HEK293 (cell line): ENCODE measurements at regions not wholly inside any gene's neighbourhood (a gene's known extent, or its start where the extent isn't known, plus 50 kb on each side); places are given as distances from the start of the nearest gene placed in this dataset.

Experiments
- KLF8 ChIP-seq: fragments of 450-650 bp; formaldehyde crosslinking; IDR thresholded peaks from 2 replicates; pipeline ENCODE4 v1.5.1; 2016; ENCODE audit warnings: missing biosample characterization, missing genetic modification characterization
- ZNF24 ChIP-seq: fragments of 450-650 bp; formaldehyde crosslinking; IDR thresholded peaks from 2 replicates; pipeline ENCODE4 v1.5.1; 2016; ENCODE audit warnings: missing biosample characterization, missing genetic modification characterization
- ZNF274 ChIP-seq, 2 experiments: fragments of 200-500 bp in 1 of 2; fragments of 450-650 bp in 1 of 2; sonication (Bioruptor generic) in 1 of 2; formaldehyde crosslinking in 1 of 2; IDR thresholded peaks; 2 replicates each; pipeline versions ENCODE4 v1.5.1 to v1.6.1; 2014 to 2016; ENCODE audit warnings: borderline replicate concordance in 1 of 2, inconsistent platforms in 1 of 2, low read length in 1 of 2, missing biosample characterization in 1 of 2, missing genetic modification characterization in 1 of 2
- ZNF302 ChIP-seq: fragments of 450-650 bp; formaldehyde crosslinking; IDR thresholded peaks from 2 replicates; pipeline ENCODE4 v1.5.1; 2016; ENCODE audit warnings: missing biosample characterization, missing genetic modification characterization, low read depth
- ZNF585B ChIP-seq: fragments of 450-650 bp; formaldehyde crosslinking; IDR thresholded peaks from 2 replicates; pipeline ENCODE4 v1.5.1; 2016; ENCODE audit warnings: missing biosample characterization, missing genetic modification characterization
- ZNF76 ChIP-seq: fragments of 450-650 bp; formaldehyde crosslinking; IDR thresholded peaks from 2 replicates; pipeline ENCODE4; 2016; ENCODE audit warnings: low read depth, missing biosample characterization, missing genetic modification characterization, borderline replicate concordance
- TF ChIP-seq, protein P1 (sequence below): fragments of 450-650 bp; formaldehyde crosslinking; IDR thresholded peaks from 2 replicates; pipeline ENCODE4 v1.5.1; 2016; ENCODE audit warnings: missing biosample characterization, missing genetic modification characterization

DNA sequence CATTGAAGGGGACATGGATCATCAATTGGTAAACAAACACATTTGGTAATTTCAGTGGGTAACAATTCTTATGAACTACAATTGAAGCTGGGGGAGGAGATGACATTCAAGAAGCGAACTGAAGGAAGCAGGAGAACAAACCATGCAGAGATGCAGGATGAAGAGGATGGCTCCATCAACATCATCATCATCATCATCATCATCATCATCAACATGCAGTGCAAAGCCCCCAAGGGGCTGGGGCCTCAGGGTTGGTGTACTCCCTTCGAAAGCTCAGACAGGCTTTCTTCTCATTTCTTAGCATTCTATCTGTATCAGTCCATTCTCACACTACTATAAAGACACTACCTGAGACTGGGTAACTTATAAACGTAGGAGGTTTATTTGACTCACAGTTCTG lies 105.8 kb downstream of the DUSP10 start:
- TF ChIP-seq ZNF585B (tag by site-specific recombination) (no peak), ZNF302 (no peak), ZNF24 (no peak), ZNF274 (IDR thresholded peaks at IDR 0.05; ENCODE audit: low read length) (no peak), ZNF274 (tag by site-specific recombination; IDR thresholded peaks at IDR 0.05; ENCODE audit: borderline replicate concordance) (no peak), KLF8 (tag by site-specific recombination) (no peak), ZNF76 (tag by site-specific recombination) (no peak)
- TF ChIP-seq, protein P1, sequence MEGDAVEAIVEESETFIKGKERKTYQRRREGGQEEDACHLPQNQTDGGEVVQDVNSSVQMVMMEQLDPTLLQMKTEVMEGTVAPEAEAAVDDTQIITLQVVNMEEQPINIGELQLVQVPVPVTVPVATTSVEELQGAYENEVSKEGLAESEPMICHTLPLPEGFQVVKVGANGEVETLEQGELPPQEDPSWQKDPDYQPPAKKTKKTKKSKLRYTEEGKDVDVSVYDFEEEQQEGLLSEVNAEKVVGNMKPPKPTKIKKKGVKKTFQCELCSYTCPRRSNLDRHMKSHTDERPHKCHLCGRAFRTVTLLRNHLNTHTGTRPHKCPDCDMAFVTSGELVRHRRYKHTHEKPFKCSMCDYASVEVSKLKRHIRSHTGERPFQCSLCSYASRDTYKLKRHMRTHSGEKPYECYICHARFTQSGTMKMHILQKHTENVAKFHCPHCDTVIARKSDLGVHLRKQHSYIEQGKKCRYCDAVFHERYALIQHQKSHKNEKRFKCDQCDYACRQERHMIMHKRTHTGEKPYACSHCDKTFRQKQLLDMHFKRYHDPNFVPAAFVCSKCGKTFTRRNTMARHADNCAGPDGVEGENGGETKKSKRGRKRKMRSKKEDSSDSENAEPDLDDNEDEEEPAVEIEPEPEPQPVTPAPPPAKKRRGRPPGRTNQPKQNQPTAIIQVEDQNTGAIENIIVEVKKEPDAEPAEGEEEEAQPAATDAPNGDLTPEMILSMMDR (tag by site-specific recombination) = no peak
